ENCODE measurements at regions not wholly inside any gene's neighbourhood (a gene's known extent, or its start where the extent isn't known, plus 50 kb on each side); places are given as distances from the start of the nearest gene placed in this dataset.

DNA sequence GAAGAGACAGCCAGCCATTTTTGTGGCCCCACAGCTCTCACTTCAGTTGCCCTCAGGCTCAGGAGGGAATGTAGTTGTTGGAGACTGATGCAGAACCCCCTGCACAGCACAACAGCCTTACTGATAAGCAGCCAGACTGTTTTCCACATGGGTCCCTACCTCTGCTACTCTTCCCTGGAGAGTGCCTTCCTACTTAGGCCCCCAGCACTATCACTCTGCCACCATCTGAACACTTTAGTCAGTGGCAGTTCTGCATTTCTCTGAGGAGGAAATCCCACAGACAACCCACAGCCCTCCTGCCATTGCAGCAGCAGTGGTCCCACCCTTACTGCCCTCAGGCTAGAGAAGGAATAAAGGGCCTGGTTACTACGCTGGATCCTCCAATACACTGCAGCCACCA is 61.8 kb upstream of the PTPRD start:
- no peaks in the 10 kb centered on the region for H3K27me3 ChIP-seq (ENCODE audit: control insufficient read depth, insufficient read depth, low read length)
- no peaks in the 10 kb centered on the region for H3K9me3 ChIP-seq (ENCODE audit: control insufficient read depth, low read depth, low read length)
- H3K36me3 ChIP-seq (ENCODE audit: control insufficient read depth, low read depth, low read length) = no peaks in the 10 kb centered on the region
- H3K9ac ChIP-seq (ENCODE audit: low read length) = no peak overlapping the region
- no peak overlapping the region for H3K4me3 ChIP-seq (ENCODE audit: low read length)
- no peaks in the 10 kb centered on the region for H3K4me1 ChIP-seq (ENCODE audit: control insufficient read depth, low read depth, low read length)
- no peak overlapping the region for H3K27ac ChIP-seq (ENCODE audit: low read length)

DNA sequence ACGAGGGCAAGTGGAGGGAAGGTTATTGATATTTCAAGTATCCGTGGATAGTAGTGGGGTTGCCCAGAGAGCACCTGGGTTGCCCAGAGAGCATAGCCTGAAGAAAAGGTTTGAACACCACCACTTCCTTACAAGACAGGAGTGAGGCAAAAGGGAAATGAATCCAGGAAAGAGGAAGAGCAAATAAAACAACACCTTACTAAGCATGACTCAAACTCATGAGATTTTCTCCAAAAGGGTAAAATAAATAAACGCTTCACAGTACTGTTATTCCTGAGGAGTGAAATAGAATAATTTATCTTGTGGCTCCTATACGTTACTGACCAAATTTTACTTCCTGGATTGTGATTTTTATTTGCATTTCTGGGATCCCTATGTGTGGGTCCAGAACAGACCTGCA is 65.2 kb upstream of the PTPRD start:
- Histone ChIP-seq H3K4me3 (ENCODE audit: low read length) (no peak overlapping the region), H3K9me3 (ENCODE audit: control insufficient read depth, low read depth, low read length) (no peaks in the 10 kb centered on the region), H3K27ac (ENCODE audit: low read length) (no peak overlapping the region), H3K36me3 (ENCODE audit: control insufficient read depth, low read depth, low read length) (no peaks in the 10 kb centered on the region), H3K27me3 (ENCODE audit: control insufficient read depth, insufficient read depth, low read length) (no peaks in the 10 kb centered on the region), H3K4me1 (ENCODE audit: control insufficient read depth, low read depth, low read length) (no peaks in the 10 kb centered on the region), H3K9ac (ENCODE audit: low read length) (no peak overlapping the region)

GRCh38 chr9:10678790-10679189 is 66.0 kb upstream of the PTPRD start:
- Histone ChIP-seq H3K9ac (ENCODE audit: low read length) (no peak overlapping the region), H3K9me3 (ENCODE audit: control insufficient read depth, low read depth, low read length) (no peaks in the 10 kb centered on the region)

DNA sequence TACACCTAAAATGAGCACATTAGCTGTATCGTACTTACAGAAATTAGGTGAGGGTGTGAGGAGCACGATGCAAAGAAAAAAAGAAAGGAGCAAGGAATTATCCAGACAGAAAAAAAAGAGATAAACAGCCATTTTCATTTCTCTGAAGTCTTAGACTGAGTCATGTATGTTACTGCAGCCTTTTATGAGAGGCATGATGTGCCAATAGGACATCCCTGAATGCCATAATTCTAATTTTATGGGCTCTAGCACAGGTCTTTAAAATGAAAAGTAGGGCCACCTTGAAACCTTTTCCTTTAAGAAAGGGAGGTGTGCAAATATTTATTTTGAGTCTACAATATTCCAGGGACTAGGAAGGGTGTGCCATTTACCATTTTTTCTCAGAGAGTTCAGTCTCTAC is 74.1 kb upstream of the PTPRD start:
- Histone ChIP-seq H3K36me3 (ENCODE audit: control insufficient read depth, low read depth, low read length) (no peaks in the 10 kb centered on the region), H3K4me3 (ENCODE audit: low read length) (no peak overlapping the region), H3K27me3 (ENCODE audit: control insufficient read depth, insufficient read depth, low read length) (no peaks in the 10 kb centered on the region), H3K9me3 (ENCODE audit: control insufficient read depth, low read depth, low read length) (no peaks in the 10 kb centered on the region), H3K27ac (ENCODE audit: low read length) (no peak overlapping the region), H3K4me1 (ENCODE audit: control insufficient read depth, low read depth, low read length) (peaks cover 9% of the 10 kb centered on the region), H3K9ac (ENCODE audit: low read length) (no peak overlapping the region)

More at GRCh38 chr9:10678790-10679189, 66.0 kb upstream of the PTPRD start:
- no peaks in the 10 kb centered on the region for H3K27me3 ChIP-seq (ENCODE audit: control insufficient read depth, insufficient read depth, low read length)
- no peaks in the 10 kb centered on the region for H3K4me1 ChIP-seq (ENCODE audit: control insufficient read depth, low read depth, low read length)
- H3K27ac ChIP-seq (ENCODE audit: low read length) = no peak overlapping the region
- H3K4me3 ChIP-seq (ENCODE audit: low read length) = no peak overlapping the region
- no peaks in the 10 kb centered on the region for H3K36me3 ChIP-seq (ENCODE audit: control insufficient read depth, low read depth, low read length)

- peaks cover 9% of the 10 kb centered on the region for H3K4me1 ChIP-seq (ENCODE audit: control insufficient read depth, low read depth, low read length)
- no peaks in the 10 kb centered on the region for H3K27me3 ChIP-seq (ENCODE audit: control insufficient read depth, insufficient read depth, low read length)
- H3K9me3 ChIP-seq (ENCODE audit: control insufficient read depth, low read depth, low read length) = no peaks in the 10 kb centered on the region
- no peak overlapping the region for H3K4me3 ChIP-seq (ENCODE audit: low read length)
- no peak overlapping the region for H3K27ac ChIP-seq (ENCODE audit: low read length)
- H3K36me3 ChIP-seq (ENCODE audit: control insufficient read depth, low read depth, low read length) = no peaks in the 10 kb centered on the region
- no peak overlapping the region for H3K9ac ChIP-seq (ENCODE audit: low read length)
These were observed 77.7 kb upstream of the PTPRD start for GRCh38 chr9:10690546-10690945.

GRCh38 chr9:10697044-10697443 is 84.2 kb upstream of the PTPRD start:
- H3K36me3 ChIP-seq (ENCODE audit: control insufficient read depth, low read depth, low read length) = no peaks in the 10 kb centered on the region
- H3K4me3 ChIP-seq (ENCODE audit: low read length) = no peak overlapping the region
- H3K9me3 ChIP-seq (ENCODE audit: control insufficient read depth, low read depth, low read length) = no peaks in the 10 kb centered on the region
- no peak overlapping the region for H3K9ac ChIP-seq (ENCODE audit: low read length)
- H3K4me1 ChIP-seq (ENCODE audit: control insufficient read depth, low read depth, low read length) = no peaks in the 10 kb centered on the region
- no peak overlapping the region for H3K27ac ChIP-seq (ENCODE audit: low read length)
- H3K27me3 ChIP-seq (ENCODE audit: control insufficient read depth, insufficient read depth, low read length) = no peaks in the 10 kb centered on the region

DNA sequence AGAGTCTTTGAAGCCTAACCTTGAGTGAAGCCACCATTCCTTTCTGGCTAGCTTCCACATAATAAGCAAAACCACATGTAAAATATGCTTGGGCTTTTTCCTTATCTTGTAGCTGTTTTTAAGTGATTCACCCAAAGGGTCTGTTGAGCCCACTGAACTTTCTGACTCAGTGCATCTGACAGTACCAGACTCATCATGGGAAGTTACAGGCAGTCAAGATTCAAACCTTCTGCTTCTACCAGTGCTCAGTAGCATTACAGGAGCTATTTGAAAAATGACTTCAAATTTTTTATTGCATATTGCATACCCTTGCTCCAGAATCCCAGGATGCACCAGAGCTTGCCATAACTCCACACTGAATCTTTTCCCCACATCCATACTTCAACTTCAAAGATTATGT is 87.5 kb upstream of the PTPRD start:
- Histone ChIP-seq H3K27me3 (ENCODE audit: control insufficient read depth, insufficient read depth, low read length) (no peaks in the 10 kb centered on the region), H3K4me1 (ENCODE audit: control insufficient read depth, low read depth, low read length) (no peaks in the 10 kb centered on the region)

GRCh38 chr9:10700915-10701314 is 88.1 kb upstream of the PTPRD start:
- Histone ChIP-seq H3K4me3 (ENCODE audit: low read length) (no peak overlapping the region), H3K4me1 (ENCODE audit: control insufficient read depth, low read depth, low read length) (no peaks in the 10 kb centered on the region), H3K9ac (ENCODE audit: low read length) (no peak overlapping the region), H3K9me3 (ENCODE audit: control insufficient read depth, low read depth, low read length) (no peaks in the 10 kb centered on the region), H3K27ac (ENCODE audit: low read length) (no peak overlapping the region), H3K27me3 (ENCODE audit: control insufficient read depth, insufficient read depth, low read length) (no peaks in the 10 kb centered on the region), H3K36me3 (ENCODE audit: control insufficient read depth, low read depth, low read length) (no peaks in the 10 kb centered on the region)

More for the DNA sequence above, 87.5 kb upstream of the PTPRD start:
- Histone ChIP-seq H3K4me3 (ENCODE audit: low read length) (no peak overlapping the region), H3K27ac (ENCODE audit: low read length) (no peak overlapping the region), H3K9ac (ENCODE audit: low read length) (no peak overlapping the region), H3K9me3 (ENCODE audit: control insufficient read depth, low read depth, low read length) (no peaks in the 10 kb centered on the region), H3K36me3 (ENCODE audit: control insufficient read depth, low read depth, low read length) (no peaks in the 10 kb centered on the region)

DNA sequence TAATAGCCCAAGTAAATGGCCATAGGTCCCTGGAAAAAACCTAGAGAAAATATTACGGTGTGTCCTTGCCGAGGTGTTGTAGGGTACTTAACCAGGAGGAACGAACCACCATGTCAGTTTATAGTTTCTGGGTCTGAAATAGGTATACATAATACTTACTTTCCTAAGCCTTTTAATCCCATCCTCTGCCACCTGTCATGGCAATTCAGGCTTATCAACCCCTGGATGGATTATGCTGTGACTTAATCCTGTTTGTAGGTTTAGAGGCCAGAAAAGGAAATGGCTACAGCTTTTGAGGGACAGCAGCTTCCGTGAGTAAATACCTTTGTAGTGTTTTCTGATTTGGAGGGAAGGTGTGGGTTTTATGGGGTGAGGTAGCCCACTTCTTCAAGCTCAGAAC is 89.1 kb upstream of the PTPRD start:
- Histone ChIP-seq H3K4me3 (ENCODE audit: low read length) (no peak overlapping the region), H3K4me1 (ENCODE audit: control insufficient read depth, low read depth, low read length) (no peaks in the 10 kb centered on the region), H3K9me3 (ENCODE audit: control insufficient read depth, low read depth, low read length) (no peaks in the 10 kb centered on the region), H3K9ac (ENCODE audit: low read length) (no peak overlapping the region), H3K27me3 (ENCODE audit: control insufficient read depth, insufficient read depth, low read length) (no peaks in the 10 kb centered on the region), H3K27ac (ENCODE audit: low read length) (no peak overlapping the region), H3K36me3 (ENCODE audit: control insufficient read depth, low read depth, low read length) (no peaks in the 10 kb centered on the region)

DNA sequence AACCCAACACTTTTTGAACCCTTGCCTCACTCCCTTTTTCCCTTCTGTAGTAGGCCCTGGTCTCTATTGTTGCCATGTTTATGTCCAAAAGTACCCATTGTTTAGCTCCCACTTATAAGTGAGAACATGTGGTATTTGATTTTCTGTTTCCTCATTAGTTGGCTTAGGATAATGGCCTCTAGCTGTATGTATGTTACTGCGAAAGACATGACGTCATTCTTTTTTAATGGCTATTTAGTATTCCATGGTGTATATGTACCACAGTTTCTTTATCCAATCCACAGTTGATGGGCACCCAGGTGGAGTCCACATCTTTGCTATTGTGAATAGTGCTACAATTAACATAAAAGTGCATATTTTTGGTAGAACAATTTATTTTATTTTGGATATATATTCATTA is 90.3 kb upstream of the PTPRD start:
- Histone ChIP-seq H3K9ac (ENCODE audit: low read length) (no peak overlapping the region), H3K4me3 (ENCODE audit: low read length) (no peak overlapping the region), H3K27ac (ENCODE audit: low read length) (no peak overlapping the region), H3K4me1 (ENCODE audit: control insufficient read depth, low read depth, low read length) (no peaks in the 10 kb centered on the region), H3K9me3 (ENCODE audit: control insufficient read depth, low read depth, low read length) (no peaks in the 10 kb centered on the region), H3K36me3 (ENCODE audit: control insufficient read depth, low read depth, low read length) (no peaks in the 10 kb centered on the region), H3K27me3 (ENCODE audit: control insufficient read depth, insufficient read depth, low read length) (no peaks in the 10 kb centered on the region)

- Histone ChIP-seq H3K27me3 (ENCODE audit: control insufficient read depth, insufficient read depth, low read length) (no peaks in the 10 kb centered on the region), H3K9me3 (ENCODE audit: control insufficient read depth, low read depth, low read length) (no peaks in the 10 kb centered on the region), H3K27ac (ENCODE audit: low read length) (no peak overlapping the region), H3K4me3 (ENCODE audit: low read length) (no peak overlapping the region), H3K4me1 (ENCODE audit: control insufficient read depth, low read depth, low read length) (no peaks in the 10 kb centered on the region), H3K9ac (ENCODE audit: low read length) (no peak overlapping the region), H3K36me3 (ENCODE audit: control insufficient read depth, low read depth, low read length) (no peaks in the 10 kb centered on the region)
These were observed 91.9 kb upstream of the PTPRD start for GRCh38 chr9:10704720-10705119.

DNA sequence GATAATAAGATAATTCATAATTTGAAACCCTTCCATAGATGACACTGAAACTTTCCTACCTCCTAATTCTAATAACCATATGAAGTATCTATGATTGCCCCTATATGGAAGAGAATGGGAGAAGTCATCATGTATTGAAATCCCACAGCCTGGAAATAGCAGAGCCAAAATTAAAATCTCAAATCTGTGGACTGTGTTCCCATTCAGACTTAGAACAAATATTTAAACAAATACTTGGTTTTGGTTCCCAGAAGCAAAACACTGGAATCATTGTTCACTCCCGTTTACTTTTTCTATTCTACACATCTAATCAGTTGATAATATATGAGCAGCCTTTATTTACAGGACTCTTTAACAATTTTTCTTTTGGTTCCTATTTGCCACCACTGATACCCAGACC is 92.6 kb upstream of the PTPRD start:
- no peaks in the 10 kb centered on the region for H3K9me3 ChIP-seq (ENCODE audit: control insufficient read depth, low read depth, low read length)
- no peak overlapping the region for H3K4me3 ChIP-seq (ENCODE audit: low read length)
- H3K9ac ChIP-seq (ENCODE audit: low read length) = no peak overlapping the region
- no peaks in the 10 kb centered on the region for H3K4me1 ChIP-seq (ENCODE audit: control insufficient read depth, low read depth, low read length)
- no peaks in the 10 kb centered on the region for H3K36me3 ChIP-seq (ENCODE audit: control insufficient read depth, low read depth, low read length)
- no peaks in the 10 kb centered on the region for H3K27me3 ChIP-seq (ENCODE audit: control insufficient read depth, insufficient read depth, low read length)
- H3K27ac ChIP-seq (ENCODE audit: low read length) = no peak overlapping the region

Measured in iPS-18a (cell line).